IMR-90 (cell line): ENCODE measurements at regions not wholly inside any gene's neighbourhood (a gene's known extent, or its start where the extent isn't known, plus 50 kb on each side); places are given as distances from the start of the nearest gene placed in this dataset.

Source experiments
- CTCF ChIP-seq: conservative IDR thresholded peaks from 2 replicates; pipeline ENCODE4 v1.5.1; 2012; ENCODE audit warnings: mild to moderate bottlenecking, low read depth, low read length, improper control_type of control experiment
- NFE2L2 ChIP-seq: fragments of 150-350 bp; IDR thresholded peaks from 2 replicates; pipeline ENCODE4 v1.6.1; 2016; ENCODE audit warnings: low read depth, mild to moderate bottlenecking, low read length
- USF2 ChIP-seq: fragments of 150-350 bp; IDR thresholded peaks from 2 replicates; pipeline ENCODE4 v1.6.1; 2017; ENCODE audit warnings: mild to moderate bottlenecking, antibody characterized with exemption, low read length, low read depth

GRCh38 chr5:82938901-82939725, 138.1 kb downstream of the TMEM167A start:
- TF ChIP-seq CTCF (no peak), USF2 (no peak), NFE2L2 (no peak)
